Tibial artery (tissue), 4 donors: ENCODE measurements at regions not wholly inside any gene's neighbourhood (a gene's known extent, or its start where the extent isn't known, plus 50 kb on each side); places are given as distances from the start of the nearest gene placed in this dataset.
"Not testable (repeated sequence)": the region's sequence is repeated elsewhere in the genome, so short reads cannot be mapped to it uniquely, and the experiment has no call there.

Experiments used
- DNase-seq, 2 donors: peaks; one replicate each; pipeline ENCODE4 v3.0.0-alpha.2; 2019
- H3K27ac ChIP-seq, 2 donors: fragments of 200-600 bp; sonication (generic) in 1 of 2; 1 replicate in 1 of 2; 2 replicates in 1 of 2; pipeline ENCODE4 v1.5.1; 2018 to 2019; ENCODE audit warnings: mild to moderate bottlenecking in 1 of 2
- H3K27me3 ChIP-seq, 2 donors: fragments of 200-600 bp; sonication (generic) in 1 of 2; one replicate each; pipeline versions ENCODE4 v1.5.1 to v1.6.0; 2016 to 2019
- H3K36me3 ChIP-seq, 3 donors: fragments of 200-600 bp; sonication (generic) in 2 of 3; one replicate each; pipeline ENCODE4 v1.5.1; 2016 to 2019; ENCODE audit warnings: mild to moderate bottlenecking in 2 of 3
- H3K4me1 ChIP-seq, 4 donors: fragments of 200-600 bp; sonication (generic) in 2 of 4; 1 replicate in 3 of 4; 2 replicates in 1 of 4; pipeline ENCODE4 v1.5.1; 2016 to 2019
- H3K4me3 ChIP-seq, 2 donors: fragments of 200-600 bp; sonication (generic) in 1 of 2; 1 replicate in 1 of 2; 2 replicates in 1 of 2; pipeline ENCODE4 v1.5.1; 2018 to 2019; ENCODE audit warnings: mild to moderate bottlenecking in 2 of 2
- H3K9me3 ChIP-seq, 3 donors: fragments of 200-600 bp; sonication (generic) in 1 of 3; one replicate each; pipeline ENCODE4 v1.5.1; 2016 to 2019
- CTCF ChIP-seq, 2 experiments: fragments of 200-600 bp in 1 of 2; fragments of 450-650 bp in 1 of 2; IDR thresholded peaks; one replicate each; pipeline ENCODE4 v1.5.1; 2017 to 2019; ENCODE audit warnings: antibody characterized with exemption in 2 of 2, mild to moderate bottlenecking in 1 of 2, moderate library complexity in 1 of 2
- intact Hi-C: fragments of 100-400 bp; cut with DNase I; formaldehyde crosslinking; loops from one replicate; pipeline ENCODE4 v1.15.0; 2023; ENCODE audit warnings: low total_unique reads

DNA sequence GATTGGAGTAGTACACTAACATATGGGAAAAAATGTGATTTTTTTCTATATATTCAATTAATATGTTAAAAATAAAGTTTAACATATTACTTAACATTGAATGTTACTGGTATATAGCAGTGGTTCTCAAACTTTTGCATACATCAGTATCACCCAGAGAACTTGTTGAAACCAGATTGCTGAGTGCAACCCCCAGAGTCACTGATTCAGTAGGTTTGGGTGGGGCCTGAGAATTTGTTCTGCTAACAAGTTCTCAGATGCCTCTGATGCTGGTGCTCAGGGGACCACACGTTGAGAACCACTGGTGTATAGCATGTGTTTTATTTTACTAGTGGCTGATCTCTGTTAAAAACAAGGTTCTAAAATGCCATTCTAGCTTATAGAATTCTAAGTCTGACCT, 161.9 kb downstream of the HHIPL2 start:
- H3K4me1 ChIP-seq = no peaks in the 10 kb centered on the region
- no peak for TF ChIP-seq CTCF (IDR thresholded peaks at IDR 0.05)
- H3K27ac ChIP-seq = no peak overlapping the region
- no peak overlapping the region for H3K4me3 ChIP-seq
- H3K27me3 ChIP-seq = no peaks in the 10 kb centered on the region
- intact Hi-C loops = no loop called here
- no peaks in the 10 kb centered on the region for H3K36me3 ChIP-seq
- no peak for DNase-seq
- H3K9me3 ChIP-seq = peaks cover 0 to 4% (median 0%) of the 10 kb centered on the region in 3 donors

DNA sequence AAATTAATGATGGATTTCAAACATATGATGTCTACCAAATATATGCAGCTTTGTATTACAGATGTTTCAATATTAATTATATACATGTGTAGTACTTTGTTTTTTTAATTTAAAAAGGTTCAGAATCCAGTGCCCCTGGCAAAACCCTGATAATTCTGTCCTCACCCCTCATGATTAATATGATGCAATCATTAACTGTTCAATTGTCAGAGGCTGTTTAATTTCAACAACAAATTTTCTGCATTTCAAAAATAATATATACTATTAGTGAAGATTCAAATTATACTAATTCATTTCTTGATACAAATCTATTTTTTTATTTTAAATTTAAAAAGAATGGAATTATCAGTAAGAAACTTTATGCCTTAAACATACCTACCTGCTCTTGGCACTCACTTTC, 162.6 kb downstream of the HHIPL2 start:
- Histone ChIP-seq H3K4me3 (no peak overlapping the region), H3K27ac (no peak overlapping the region), H3K27me3 (no peaks in the 10 kb centered on the region), H3K9me3 (peaks cover 0 to 4% (median 0%) of the 10 kb centered on the region in 3 donors), H3K36me3 (no peaks in the 10 kb centered on the region), H3K4me1 (no peaks in the 10 kb centered on the region)
- no peak for DNase-seq
- intact Hi-C loops = no loop called here
- TF ChIP-seq CTCF (IDR thresholded peaks at IDR 0.05) = no peak

DNA sequence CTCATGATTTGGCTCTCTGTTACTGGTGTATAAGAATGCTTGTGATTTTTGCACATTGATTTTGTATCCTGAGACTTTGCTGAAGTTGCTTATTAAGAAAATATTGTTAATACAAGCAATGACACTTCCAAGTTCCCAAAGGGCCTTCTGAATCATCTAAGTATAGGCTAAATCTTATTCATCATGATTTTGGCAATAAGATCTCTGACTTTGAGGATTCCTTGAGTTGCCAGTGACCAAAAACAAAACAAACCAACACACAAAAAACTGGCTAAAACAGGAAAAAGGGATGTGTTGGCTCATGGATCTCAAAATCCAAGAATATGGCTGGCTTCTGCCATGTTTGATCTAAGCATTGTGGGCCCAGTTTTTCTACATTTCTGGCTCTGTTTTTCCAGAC, 163.4 kb downstream of the HHIPL2 start:
- no peaks in the 10 kb centered on the region for H3K27me3 ChIP-seq
- no peak overlapping the region for H3K27ac ChIP-seq
- intact Hi-C loops = no loop called here
- peaks cover 0 to 4% (median 0%) of the 10 kb centered on the region in 3 donors for H3K9me3 ChIP-seq
- H3K4me3 ChIP-seq = no peak overlapping the region
- H3K36me3 ChIP-seq = no peaks in the 10 kb centered on the region
- TF ChIP-seq CTCF (IDR thresholded peaks at IDR 0.05) = no peak
- H3K4me1 ChIP-seq = no peaks in the 10 kb centered on the region
- DNase-seq = no peak

- no peak for TF ChIP-seq CTCF (IDR thresholded peaks at IDR 0.05)
- intact Hi-C loops = no loop called here
- Histone ChIP-seq H3K27me3 (no peaks in the 10 kb centered on the region), H3K4me3 (no peak overlapping the region), H3K4me1 (no peaks in the 10 kb centered on the region), H3K27ac (no peak overlapping the region), H3K9me3 (peaks cover 0 to 4% (median 0%) of the 10 kb centered on the region in 3 donors), H3K36me3 (no peaks in the 10 kb centered on the region)
- DNase-seq = no peak
Observed at GRCh38 chr1:222382171-222382570, 165.7 kb downstream of the HHIPL2 start.

DNA sequence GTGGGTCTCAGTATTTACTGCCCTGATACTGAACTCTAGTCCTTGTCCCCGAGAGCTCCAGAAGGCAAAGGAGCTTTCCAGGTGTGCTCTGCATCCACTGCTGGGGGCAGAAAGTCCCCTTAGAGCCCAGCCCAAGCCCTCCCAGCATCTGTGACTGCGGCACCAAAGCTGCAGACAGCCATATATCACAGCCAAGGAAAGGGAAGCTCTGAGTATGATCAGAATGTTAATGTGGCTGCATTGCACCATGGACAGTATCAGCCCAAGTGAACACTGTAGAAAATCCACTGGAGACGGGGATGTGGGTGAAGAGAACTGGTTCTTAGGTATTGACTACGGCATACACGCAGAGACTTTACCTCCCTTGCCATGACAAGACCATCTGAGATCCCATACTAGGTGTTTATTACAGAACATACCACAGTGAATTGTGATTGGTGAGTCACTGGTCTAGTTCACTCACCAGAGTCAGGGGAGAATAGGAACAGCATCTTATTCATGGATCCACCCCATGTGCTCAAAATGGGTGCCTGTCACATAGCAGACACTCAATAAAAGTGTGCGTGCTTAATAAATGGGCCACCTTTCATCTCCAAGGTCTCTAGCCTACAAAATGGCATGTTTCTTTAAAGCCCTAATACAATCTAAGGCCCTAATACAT, 170.3 kb downstream of the HHIPL2 start:
- no peak for DNase-seq
- intact Hi-C loops = no loop called here
- H3K4me3 ChIP-seq = no peak overlapping the region
- no peaks in the 10 kb centered on the region for H3K27me3 ChIP-seq
- no peaks in the 10 kb centered on the region for H3K4me1 ChIP-seq
- peaks cover 0 to 4% (median 0%) of the 10 kb centered on the region in 3 donors for H3K9me3 ChIP-seq
- H3K27ac ChIP-seq = no peak overlapping the region
- no peaks in the 10 kb centered on the region for H3K36me3 ChIP-seq
- no peak for TF ChIP-seq CTCF (IDR thresholded peaks at IDR 0.05)

DNA sequence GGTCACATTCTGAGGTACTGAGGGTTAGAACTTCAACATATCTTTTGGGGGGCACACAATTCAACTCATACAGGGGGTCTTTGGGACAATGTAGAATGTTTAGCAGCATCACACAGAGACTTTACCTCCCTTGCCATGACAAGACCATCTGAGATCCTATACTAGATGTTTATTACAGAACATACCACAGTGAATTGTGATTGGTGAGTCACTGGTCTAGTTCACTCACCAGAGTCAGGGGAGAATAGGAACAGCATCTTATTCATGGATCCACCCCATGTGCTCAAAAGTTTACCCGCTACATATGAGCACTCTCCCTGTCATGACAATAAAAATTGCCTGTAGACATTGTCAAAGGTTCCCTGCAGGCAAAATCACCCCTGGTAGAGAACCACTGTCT, 171.1 kb downstream of the HHIPL2 start:
- intact Hi-C loops, H3K36me3 ChIP-seq, H3K9me3 ChIP-seq, H3K27ac ChIP-seq, H3K27me3 ChIP-seq, H3K4me1 ChIP-seq, DNase-seq, H3K4me3 ChIP-seq: not testable (repeated sequence)
